ENCODE measurements at regions not wholly inside any gene's neighbourhood (a gene's known extent, or its start where the extent isn't known, plus 50 kb on each side); places are given as distances from the start of the nearest gene placed in this dataset.

DNA sequence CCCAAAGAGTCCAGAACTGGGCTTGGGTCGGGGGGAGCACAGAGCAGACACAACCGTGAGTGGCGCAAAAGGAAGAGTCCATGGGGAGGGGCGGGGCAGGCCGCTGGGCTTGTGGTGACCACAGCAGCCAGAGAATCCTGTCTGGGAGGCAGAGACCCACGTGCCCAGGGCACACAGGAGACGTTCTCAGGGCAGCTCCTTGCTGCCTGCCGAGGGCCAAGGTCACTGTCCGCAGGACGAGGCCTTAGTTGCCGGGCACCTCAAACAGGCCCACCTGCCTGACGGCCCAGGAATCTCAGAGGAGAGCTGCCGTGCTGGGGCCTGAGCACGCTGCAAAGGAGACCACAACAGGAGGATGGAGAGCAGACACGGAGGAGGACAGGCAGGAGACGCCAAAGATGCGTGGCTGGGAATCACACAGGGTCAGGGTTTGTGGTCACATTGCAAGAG, 87.8 kb downstream of the MYEOV start:
- no peak overlapping the region for H3K9ac ChIP-seq (ENCODE audit: low read length in 2 of 2)
- H3K36me3 ChIP-seq (ENCODE audit: control insufficient read depth in 2 of 2, insufficient read depth in 2 of 2, low read length in 2 of 2), result no peaks in the 10 kb centered on the region
- H3K4me1 ChIP-seq (ENCODE audit: control insufficient read depth, insufficient read depth, low read length), result no peaks in the 10 kb centered on the region
- no peaks in the 10 kb centered on the region for H3K27me3 ChIP-seq (ENCODE audit: control insufficient read depth in 1 of 2, insufficient read depth in 2 of 2, low read length in 2 of 2)
- no peak overlapping the region for H3K27ac ChIP-seq (ENCODE audit: low read length)
- H3K9me3 ChIP-seq (ENCODE audit: control insufficient read depth in 2 of 2, low read length in 2 of 2), result no peaks in the 10 kb centered on the region
- H3K4me3 ChIP-seq (ENCODE audit: low read length in 2 of 2), result no peak overlapping the region

DNA sequence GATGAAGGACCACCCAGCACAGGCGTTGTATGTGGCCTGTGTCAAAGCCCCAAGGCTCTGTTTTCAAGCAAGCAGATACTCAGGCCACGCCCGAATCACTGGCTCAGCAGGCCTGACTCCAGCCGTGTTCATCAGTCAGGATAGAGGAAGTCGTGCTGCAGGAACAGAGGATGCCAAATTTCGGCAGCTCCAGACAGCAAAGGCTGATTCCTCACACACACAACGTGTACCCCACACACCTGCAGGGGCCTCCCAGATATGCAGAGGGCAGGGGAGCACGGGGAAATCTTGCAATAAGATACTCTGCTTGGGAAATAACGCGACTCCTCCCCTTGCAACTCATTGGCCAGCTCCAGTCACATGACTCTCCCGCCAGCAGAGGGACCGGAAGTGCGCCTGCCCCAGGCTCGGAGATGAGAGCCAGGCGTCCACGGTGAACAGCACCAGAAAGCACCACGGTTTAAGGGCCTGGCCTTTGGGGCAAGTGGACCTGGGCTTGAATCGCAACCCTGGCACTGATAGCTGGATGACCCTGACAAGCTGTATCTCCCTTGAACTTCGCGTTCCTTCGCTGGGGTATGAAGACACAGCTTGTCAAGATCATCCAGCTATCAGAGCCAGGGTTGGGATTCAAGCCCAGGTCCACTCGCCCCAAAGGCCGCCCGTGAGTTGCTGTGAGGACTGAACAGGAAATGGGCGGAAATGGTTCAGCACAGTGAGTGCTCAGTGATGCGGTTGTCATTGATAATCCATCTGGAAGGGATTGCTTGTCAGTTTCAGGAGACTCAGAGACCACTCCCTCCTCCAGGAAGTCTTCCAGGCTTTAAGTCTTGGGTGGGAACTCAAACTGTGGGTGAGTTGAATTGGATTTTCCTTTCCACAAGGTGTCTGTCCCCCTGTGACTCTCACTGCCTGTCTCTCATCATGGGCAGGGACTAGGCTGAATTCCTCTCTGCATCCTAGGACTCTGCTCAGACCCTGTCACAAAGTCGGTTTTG, 88.5 kb downstream of the MYEOV start:
- Histone ChIP-seq H3K4me1 (ENCODE audit: control insufficient read depth, insufficient read depth, low read length) (no peaks in the 10 kb centered on the region), H3K36me3 (ENCODE audit: control insufficient read depth in 2 of 2, insufficient read depth in 2 of 2, low read length in 2 of 2) (no peaks in the 10 kb centered on the region), H3K27ac (ENCODE audit: low read length) (no peak overlapping the region), H3K4me3 (ENCODE audit: low read length in 2 of 2) (peak overlapping the region in 1 of 2 donors; percentile 15), H3K9me3 (ENCODE audit: control insufficient read depth in 2 of 2, low read length in 2 of 2) (no peaks in the 10 kb centered on the region), H3K27me3 (ENCODE audit: control insufficient read depth in 1 of 2, insufficient read depth in 2 of 2, low read length in 2 of 2) (no peaks in the 10 kb centered on the region), H3K9ac (ENCODE audit: low read length in 2 of 2) (no peak overlapping the region)

DNA sequence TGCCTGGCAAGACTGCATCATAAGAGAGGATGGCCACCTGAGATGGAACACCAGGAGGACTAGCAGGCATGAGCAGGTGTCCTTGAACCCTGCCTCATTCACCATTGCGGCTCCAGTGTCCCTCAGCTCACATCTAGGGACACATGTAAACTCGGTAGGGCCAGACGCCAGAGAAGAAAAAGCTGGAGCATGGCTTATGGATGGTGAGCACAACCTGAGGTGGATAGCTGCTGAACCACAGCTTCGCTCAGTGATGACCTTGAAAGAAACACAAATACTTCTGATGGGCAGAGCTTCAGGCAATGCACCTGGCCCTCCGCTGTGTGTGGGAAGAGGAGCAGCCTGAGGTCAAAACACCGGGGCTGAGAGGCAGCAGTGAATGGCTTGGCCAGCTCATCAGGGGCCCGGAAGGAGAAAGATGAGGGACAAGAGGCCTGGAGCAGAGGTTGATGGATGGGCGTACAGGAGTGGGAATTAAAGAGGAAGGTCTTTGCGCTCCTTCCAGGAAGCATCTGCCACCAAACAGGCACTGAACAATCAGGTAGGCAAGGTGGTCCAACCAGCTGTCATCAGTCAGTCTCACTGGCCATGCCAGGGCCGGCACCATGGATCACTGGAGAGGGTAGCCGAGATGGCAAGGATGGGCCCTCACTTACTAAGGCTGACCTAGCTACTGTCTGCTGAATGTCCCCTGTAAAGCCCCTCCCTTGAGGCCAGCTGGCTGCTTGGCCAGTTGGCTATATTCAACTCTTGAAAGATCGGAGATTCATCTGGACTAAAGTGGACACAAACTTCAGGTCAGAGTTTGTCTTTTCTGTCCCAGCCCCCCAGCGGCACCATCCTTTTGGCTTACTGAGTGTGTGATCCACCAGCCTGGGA, 89.7 kb downstream of the MYEOV start:
- Histone ChIP-seq H3K4me3 (ENCODE audit: low read length in 2 of 2) (no peak overlapping the region), H3K9ac (ENCODE audit: low read length in 2 of 2) (no peak overlapping the region), H3K4me1 (ENCODE audit: control insufficient read depth, insufficient read depth, low read length) (no peaks in the 10 kb centered on the region), H3K27me3 (ENCODE audit: control insufficient read depth in 1 of 2, insufficient read depth in 2 of 2, low read length in 2 of 2) (no peaks in the 10 kb centered on the region), H3K9me3 (ENCODE audit: control insufficient read depth in 2 of 2, low read length in 2 of 2) (peaks cover 3 to 10% of the 10 kb centered on the region in 2 donors), H3K27ac (ENCODE audit: low read length) (no peak overlapping the region), H3K36me3 (ENCODE audit: control insufficient read depth in 2 of 2, insufficient read depth in 2 of 2, low read length in 2 of 2) (no peaks in the 10 kb centered on the region)

DNA sequence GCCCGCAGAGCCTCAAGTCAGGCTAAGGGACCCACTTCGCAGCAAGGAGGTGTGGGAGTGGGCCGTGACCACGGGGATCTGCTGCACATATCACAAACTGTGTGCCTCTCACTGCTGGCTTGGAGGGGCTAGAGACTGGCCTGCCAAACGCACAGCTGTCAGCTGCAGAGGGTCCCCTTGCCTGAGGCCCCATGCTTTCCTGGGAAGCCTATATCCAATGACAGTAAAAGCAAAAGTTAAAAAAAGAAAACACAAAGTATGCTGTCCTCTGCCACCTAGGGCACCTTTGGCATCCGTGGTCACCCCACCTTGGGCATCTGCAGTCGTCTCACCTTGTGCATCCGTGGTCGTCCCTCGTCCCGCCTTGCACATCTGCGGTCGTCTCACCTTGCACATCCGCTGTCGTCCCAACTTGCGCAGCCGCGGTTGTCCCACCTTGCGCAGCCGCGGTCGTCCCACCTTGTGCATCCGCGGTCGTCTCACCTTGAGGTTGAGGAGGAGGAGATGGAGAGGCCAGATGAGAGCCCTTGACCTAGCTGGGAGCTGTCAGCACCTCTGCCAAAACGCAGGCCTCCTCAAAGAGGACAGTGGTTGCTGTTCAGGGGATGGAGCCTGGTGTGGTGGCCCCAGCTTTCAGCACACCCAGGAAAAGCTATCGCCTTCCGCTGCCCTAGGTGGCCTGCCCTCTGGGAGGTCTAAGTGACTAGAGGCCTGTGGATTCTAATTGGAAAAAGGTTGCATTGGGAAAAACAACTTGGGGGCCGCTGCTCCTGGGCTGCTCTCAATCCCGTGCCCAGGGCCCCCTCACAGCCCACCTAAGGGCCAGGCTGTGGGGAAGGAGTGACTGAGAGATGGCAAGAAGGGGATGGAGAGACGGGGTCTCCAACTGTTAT, 90.5 kb downstream of the MYEOV start:
- Histone ChIP-seq H3K27ac (ENCODE audit: low read length) (no peak overlapping the region), H3K4me3 (ENCODE audit: low read length in 2 of 2) (no peak overlapping the region), H3K9ac (ENCODE audit: low read length in 2 of 2) (no peak overlapping the region), H3K4me1 (ENCODE audit: control insufficient read depth, insufficient read depth, low read length) (no peaks in the 10 kb centered on the region), H3K27me3 (ENCODE audit: control insufficient read depth in 1 of 2, insufficient read depth in 2 of 2, low read length in 2 of 2) (no peaks in the 10 kb centered on the region), H3K9me3 (ENCODE audit: control insufficient read depth in 2 of 2, low read length in 2 of 2) (peaks cover 9 to 16% of the 10 kb centered on the region in 2 donors), H3K36me3 (ENCODE audit: control insufficient read depth in 2 of 2, insufficient read depth in 2 of 2, low read length in 2 of 2) (no peaks in the 10 kb centered on the region)

DNA sequence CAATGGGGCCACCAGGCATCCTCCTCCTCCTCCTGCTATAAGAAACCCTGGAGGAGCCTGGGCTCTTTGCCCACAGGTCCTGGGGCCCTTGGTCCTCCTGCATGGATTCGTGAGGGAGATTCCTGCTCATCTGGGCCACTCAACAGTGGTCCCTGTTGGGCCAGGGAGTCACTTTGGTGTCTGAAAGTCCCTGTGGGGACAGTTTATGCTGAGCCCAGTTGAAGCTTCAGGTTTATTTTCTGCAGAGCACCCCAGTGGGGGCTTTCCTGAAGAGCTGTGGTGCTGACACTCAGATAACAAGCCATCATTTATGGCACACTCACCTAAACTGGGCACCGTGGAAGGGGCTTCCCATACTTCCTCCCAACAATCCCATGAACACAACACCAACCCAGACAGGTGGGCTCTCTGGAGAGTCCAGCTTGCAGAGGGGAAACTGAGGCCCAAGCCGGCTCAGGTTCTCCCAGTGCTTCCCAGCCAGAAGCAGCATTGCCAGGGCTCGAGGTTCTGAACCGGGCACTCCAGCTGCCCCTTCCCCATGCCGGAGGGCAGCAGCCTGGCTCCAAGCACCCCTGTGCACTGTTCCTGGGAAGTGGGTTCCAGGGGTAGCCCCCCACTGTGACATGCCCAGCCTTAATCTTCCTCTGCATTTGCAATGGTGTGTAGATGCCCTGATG, 91.3 kb downstream of the MYEOV start:
- Histone ChIP-seq H3K36me3 (ENCODE audit: control insufficient read depth in 2 of 2, insufficient read depth in 2 of 2, low read length in 2 of 2) (no peaks in the 10 kb centered on the region), H3K27me3 (ENCODE audit: control insufficient read depth in 1 of 2, insufficient read depth in 2 of 2, low read length in 2 of 2) (no peaks in the 10 kb centered on the region), H3K9me3 (ENCODE audit: control insufficient read depth in 2 of 2, low read length in 2 of 2) (peaks cover 9 to 21% of the 10 kb centered on the region in 2 donors), H3K4me3 (ENCODE audit: low read length in 2 of 2) (no peak overlapping the region), H3K4me1 (ENCODE audit: control insufficient read depth, insufficient read depth, low read length) (no peaks in the 10 kb centered on the region), H3K9ac (ENCODE audit: low read length in 2 of 2) (no peak overlapping the region), H3K27ac (ENCODE audit: low read length) (no peak overlapping the region)

DNA sequence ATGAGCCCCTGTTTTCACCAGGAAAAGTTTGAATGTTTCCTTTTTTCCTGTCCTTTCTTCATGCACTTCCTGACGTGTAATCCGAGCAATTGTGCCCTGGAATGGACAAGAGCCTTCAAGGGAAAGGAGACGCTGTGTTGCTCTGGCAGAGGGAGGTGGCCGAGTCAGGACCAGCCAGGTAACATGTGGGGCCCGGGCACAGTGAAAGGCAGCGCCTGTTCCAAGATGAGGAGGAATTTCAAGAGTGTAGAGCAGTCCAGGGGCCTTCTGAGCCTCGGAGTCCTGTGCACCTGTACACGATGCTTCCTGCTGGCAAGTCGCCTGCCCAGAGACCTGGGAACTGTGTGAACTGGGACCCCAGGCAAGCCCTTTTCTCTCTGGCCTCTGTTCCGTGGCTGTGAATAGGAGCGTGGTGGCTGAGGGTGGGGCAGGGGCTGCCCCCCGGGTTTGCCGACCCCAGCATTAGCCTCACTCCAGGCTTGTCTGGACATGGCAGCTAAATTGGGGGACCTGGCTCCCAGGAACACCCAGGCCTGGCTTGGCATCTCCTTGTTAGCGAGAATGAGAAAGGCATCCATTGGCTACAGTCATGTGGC, 92.0 kb downstream of the MYEOV start:
- H3K27me3 ChIP-seq (ENCODE audit: control insufficient read depth in 1 of 2, insufficient read depth in 2 of 2, low read length in 2 of 2), result no peaks in the 10 kb centered on the region
- H3K4me1 ChIP-seq (ENCODE audit: control insufficient read depth, insufficient read depth, low read length), result no peaks in the 10 kb centered on the region
- H3K4me3 ChIP-seq (ENCODE audit: low read length in 2 of 2), result no peak overlapping the region
- H3K9me3 ChIP-seq (ENCODE audit: control insufficient read depth in 2 of 2, low read length in 2 of 2), result peaks cover 9 to 21% of the 10 kb centered on the region in 2 donors
- no peak overlapping the region for H3K27ac ChIP-seq (ENCODE audit: low read length)
- no peaks in the 10 kb centered on the region for H3K36me3 ChIP-seq (ENCODE audit: control insufficient read depth in 2 of 2, insufficient read depth in 2 of 2, low read length in 2 of 2)
- no peak overlapping the region for H3K9ac ChIP-seq (ENCODE audit: low read length in 2 of 2)

DNA sequence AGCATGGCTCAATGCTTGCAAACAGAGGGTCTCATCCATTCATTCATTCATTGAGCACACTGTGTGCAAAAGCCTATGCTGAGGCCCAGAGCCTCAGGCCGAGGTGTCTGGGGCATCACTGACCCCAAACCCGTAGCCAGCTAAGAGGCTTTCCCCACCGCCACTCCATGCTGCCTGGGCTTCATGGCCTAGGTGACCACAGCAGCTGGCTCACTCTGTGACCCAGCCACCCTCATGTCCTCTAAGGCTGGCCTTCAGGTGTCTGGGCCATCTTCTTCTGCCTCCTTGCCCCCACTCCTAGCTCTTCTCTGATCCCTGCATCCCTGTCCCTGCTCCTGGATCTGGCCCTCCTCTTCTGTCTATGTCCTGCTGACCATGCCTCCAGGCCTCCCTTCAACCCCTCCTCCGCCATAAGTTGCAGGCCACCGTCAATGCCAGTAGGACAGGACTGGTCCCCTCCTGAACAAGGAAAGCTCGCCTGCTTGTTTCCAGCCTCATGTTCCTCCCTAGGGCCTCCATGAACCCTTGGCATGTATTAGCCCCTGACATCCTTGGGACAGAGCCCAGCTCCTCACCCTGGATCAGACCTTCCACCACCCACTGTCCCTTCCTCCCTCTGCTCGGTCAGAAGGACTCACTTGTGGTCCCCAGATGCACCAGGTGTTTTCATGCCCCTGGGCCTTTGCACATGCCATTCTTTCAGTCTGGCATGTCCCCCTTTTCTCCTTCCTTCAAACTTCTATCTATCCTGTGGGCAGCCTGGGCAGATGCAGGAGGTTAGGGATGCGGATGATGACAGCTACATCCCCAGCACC, 92.8 kb downstream of the MYEOV start:
- Histone ChIP-seq H3K27me3 (ENCODE audit: control insufficient read depth in 1 of 2, insufficient read depth in 2 of 2, low read length in 2 of 2) (no peaks in the 10 kb centered on the region), H3K27ac (ENCODE audit: low read length) (no peak overlapping the region), H3K4me1 (ENCODE audit: control insufficient read depth, insufficient read depth, low read length) (no peaks in the 10 kb centered on the region), H3K9ac (ENCODE audit: low read length in 2 of 2) (no peak overlapping the region), H3K4me3 (ENCODE audit: low read length in 2 of 2) (no peak overlapping the region), H3K9me3 (ENCODE audit: control insufficient read depth in 2 of 2, low read length in 2 of 2) (peaks cover 9 to 21% of the 10 kb centered on the region in 2 donors), H3K36me3 (ENCODE audit: control insufficient read depth in 2 of 2, insufficient read depth in 2 of 2, low read length in 2 of 2) (no peaks in the 10 kb centered on the region)

DNA sequence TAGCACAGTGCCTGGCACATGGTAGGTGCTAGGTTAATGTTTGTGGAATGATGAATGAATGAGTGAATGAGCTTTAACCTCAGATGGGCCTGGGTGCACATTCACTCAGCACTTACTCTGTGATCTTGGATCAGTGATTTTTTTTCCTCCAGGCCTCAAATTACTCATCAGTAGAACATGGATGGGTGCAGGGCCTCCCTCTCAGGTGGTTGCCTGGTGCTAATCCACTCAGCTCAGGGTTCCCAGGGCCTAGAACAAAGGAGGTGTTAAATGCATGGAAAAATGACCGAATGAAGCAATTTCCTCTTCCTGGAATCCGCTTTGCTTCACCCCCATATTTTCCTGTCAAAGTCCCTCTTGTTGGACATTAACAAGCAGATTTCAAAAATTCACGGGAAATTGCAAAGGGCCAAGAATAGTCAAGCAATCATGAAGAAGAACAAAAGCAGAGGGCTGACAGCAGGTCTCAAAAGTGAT, 93.5 kb downstream of the MYEOV start:
- H3K9me3 ChIP-seq (ENCODE audit: control insufficient read depth in 2 of 2, low read length in 2 of 2), result peaks cover 9 to 21% of the 10 kb centered on the region in 2 donors
- no peaks in the 10 kb centered on the region for H3K27me3 ChIP-seq (ENCODE audit: control insufficient read depth in 1 of 2, insufficient read depth in 2 of 2, low read length in 2 of 2)
- no peak overlapping the region for H3K27ac ChIP-seq (ENCODE audit: low read length)
- no peaks in the 10 kb centered on the region for H3K4me1 ChIP-seq (ENCODE audit: control insufficient read depth, insufficient read depth, low read length)
- H3K9ac ChIP-seq (ENCODE audit: low read length in 2 of 2), result no peak overlapping the region
- H3K36me3 ChIP-seq (ENCODE audit: control insufficient read depth in 2 of 2, insufficient read depth in 2 of 2, low read length in 2 of 2), result no peaks in the 10 kb centered on the region
- H3K4me3 ChIP-seq (ENCODE audit: low read length in 2 of 2), result no peak overlapping the region

DNA sequence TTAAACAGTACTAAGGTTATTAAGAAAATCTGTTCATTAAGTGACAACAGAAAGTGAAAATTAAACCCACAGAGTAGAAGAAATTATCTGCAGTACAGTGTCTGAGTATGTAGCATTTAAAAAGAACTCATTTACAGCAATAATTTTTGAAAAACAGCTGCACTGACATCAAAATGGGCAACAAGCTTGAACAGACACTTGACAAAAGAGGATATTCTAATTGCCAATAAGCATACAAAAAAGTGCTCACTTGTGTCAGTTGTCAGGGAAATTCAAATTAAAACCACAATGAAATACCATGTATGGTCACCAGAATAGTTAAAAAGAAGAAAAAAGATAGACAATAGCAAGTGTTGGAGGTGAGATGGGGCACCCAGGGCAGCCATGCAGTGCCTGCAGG, 93.3 kb upstream of the LINC01488 start:
- no peak overlapping the region for H3K27ac ChIP-seq (ENCODE audit: low read length)
- H3K9ac ChIP-seq (ENCODE audit: low read length in 2 of 2), result no peak overlapping the region
- H3K9me3 ChIP-seq (ENCODE audit: control insufficient read depth in 2 of 2, low read length in 2 of 2), result peaks cover 9 to 21% of the 10 kb centered on the region in 2 donors
- H3K27me3 ChIP-seq (ENCODE audit: control insufficient read depth in 1 of 2, insufficient read depth in 2 of 2, low read length in 2 of 2), result no peaks in the 10 kb centered on the region
- H3K4me3 ChIP-seq (ENCODE audit: low read length in 2 of 2), result no peak overlapping the region
- no peaks in the 10 kb centered on the region for H3K36me3 ChIP-seq (ENCODE audit: control insufficient read depth in 2 of 2, insufficient read depth in 2 of 2, low read length in 2 of 2)
- H3K4me1 ChIP-seq (ENCODE audit: control insufficient read depth, insufficient read depth, low read length), result no peaks in the 10 kb centered on the region
